PC-3 (cell line): ENCODE measurements at regions not wholly inside any gene's neighbourhood (a gene's known extent, or its start where the extent isn't known, plus 50 kb on each side); places are given as distances from the start of the nearest gene placed in this dataset.

Experiments used
- CTCF ChIP-seq: fragments of 300-600 bp; sonication (generic); conservative IDR thresholded peaks from 2 replicates; pipeline ENCODE4 v1.5.1; 2017; ENCODE audit warnings: antibody characterized with exemption, low read depth, mild to moderate bottlenecking, low read length
- EZH2 ChIP-seq: fragments of 300-600 bp; sonication (generic); IDR thresholded peaks from one replicate; pipeline ENCODE4 v1.6.1; 2017; ENCODE audit warnings: antibody characterized with exemption, mild to moderate bottlenecking, low read length; ENCODE audit not compliant: unreplicated experiment
- EZH2phosphoT487 ChIP-seq: fragments of 300-600 bp; sonication (generic); IDR thresholded peaks from 2 replicates; pipeline ENCODE4 v1.6.1; 2018; ENCODE audit warnings: mild to moderate bottlenecking, antibody characterized with exemption, low read length, borderline replicate concordance

GRCh38 chr3:103510760-103511159 is 1075.9 kb downstream of the ZPLD1 start:
- TF ChIP-seq CTCF (no peak), EZH2 (no peak), EZH2phosphoT487 (no peak)
